Tibial nerve (tissue), 3 donors: ENCODE measurements at regions not wholly inside any gene's neighbourhood (a gene's known extent, or its start where the extent isn't known, plus 50 kb on each side); places are given as distances from the start of the nearest gene placed in this dataset.

Experiments used
- POLR2A ChIP-seq, 2 donors: fragments of 450-650 bp; IDR thresholded peaks; one replicate each; pipeline ENCODE4 v1.6.1; 2017; ENCODE audit warnings: antibody characterized with exemption in 2 of 2, mild to moderate bottlenecking in 2 of 2, moderate library complexity in 2 of 2
- TF ChIP-seq, protein P1 (sequence below), 5 experiments: fragments of 200-600 bp in 3 of 5; fragments of 450-650 bp in 2 of 5; sonication (generic) in 3 of 5; IDR thresholded peaks; one replicate each; pipeline ENCODE4 v1.5.1; 2016 to 2019; ENCODE audit warnings: antibody characterized with exemption in 5 of 5, mild to moderate bottlenecking in 3 of 5, moderate library complexity in 2 of 5

DNA sequence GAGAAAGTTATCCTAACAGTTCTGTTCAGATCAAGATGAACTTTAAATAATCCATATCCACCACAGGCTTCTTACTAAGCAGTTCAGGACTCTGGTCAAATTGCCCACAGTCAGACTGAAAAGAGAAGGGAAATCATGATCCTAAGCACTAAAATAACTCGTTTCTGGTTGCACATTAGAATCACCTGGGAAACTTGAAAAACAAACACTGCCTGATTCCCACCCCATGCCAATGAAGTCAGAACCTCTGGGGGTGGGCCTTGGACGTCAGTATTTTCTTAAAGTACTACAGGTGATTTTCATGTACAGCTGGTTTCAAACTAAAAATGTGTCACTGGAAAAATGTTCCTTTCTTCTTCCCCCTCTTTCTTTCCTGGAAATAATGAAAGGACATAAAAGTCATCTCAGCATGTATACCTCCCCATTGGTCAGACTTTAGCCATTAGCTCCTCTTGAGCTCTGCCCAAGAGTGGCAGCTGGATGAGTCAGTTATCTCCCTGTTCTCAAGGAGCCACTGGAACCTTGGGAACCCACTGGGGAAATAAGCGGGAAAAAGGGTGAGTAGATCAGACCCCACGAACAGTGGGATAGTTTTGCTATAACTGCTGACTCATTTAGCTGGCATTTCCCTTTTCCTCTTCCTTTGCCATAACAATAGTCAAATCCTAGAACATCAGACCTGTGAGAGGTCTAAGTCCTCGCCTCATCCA, 75.3 kb upstream of the IL6 start:
- TF ChIP-seq, protein P1, sequence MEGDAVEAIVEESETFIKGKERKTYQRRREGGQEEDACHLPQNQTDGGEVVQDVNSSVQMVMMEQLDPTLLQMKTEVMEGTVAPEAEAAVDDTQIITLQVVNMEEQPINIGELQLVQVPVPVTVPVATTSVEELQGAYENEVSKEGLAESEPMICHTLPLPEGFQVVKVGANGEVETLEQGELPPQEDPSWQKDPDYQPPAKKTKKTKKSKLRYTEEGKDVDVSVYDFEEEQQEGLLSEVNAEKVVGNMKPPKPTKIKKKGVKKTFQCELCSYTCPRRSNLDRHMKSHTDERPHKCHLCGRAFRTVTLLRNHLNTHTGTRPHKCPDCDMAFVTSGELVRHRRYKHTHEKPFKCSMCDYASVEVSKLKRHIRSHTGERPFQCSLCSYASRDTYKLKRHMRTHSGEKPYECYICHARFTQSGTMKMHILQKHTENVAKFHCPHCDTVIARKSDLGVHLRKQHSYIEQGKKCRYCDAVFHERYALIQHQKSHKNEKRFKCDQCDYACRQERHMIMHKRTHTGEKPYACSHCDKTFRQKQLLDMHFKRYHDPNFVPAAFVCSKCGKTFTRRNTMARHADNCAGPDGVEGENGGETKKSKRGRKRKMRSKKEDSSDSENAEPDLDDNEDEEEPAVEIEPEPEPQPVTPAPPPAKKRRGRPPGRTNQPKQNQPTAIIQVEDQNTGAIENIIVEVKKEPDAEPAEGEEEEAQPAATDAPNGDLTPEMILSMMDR (IDR thresholded peaks at IDR 0.05), result no peak
- TF ChIP-seq POLR2A (IDR thresholded peaks at IDR 0.05), result no peak
